AG10803 (cell line): ENCODE measurements at regions not wholly inside any gene's neighbourhood (a gene's known extent, or its start where the extent isn't known, plus 50 kb on each side); places are given as distances from the start of the nearest gene placed in this dataset.

ENCODE experiments used
- DNase-seq: peaks from one replicate; pipeline ENCODE4 v3.0.0; 2010; ENCODE audit warnings: low read depth
- H3K4me3 ChIP-seq: 2 replicates; pipeline ENCODE4 v1.5.1; 2011; ENCODE audit warnings: mild to moderate bottlenecking, low read length, control low read depth
- TF ChIP-seq, protein P1 (sequence below): conservative IDR thresholded peaks from 2 replicates; pipeline ENCODE4 v1.5.1; 2011; ENCODE audit warnings: mild to moderate bottlenecking, low read length, control low read depth, inconsistent platforms

DNA sequence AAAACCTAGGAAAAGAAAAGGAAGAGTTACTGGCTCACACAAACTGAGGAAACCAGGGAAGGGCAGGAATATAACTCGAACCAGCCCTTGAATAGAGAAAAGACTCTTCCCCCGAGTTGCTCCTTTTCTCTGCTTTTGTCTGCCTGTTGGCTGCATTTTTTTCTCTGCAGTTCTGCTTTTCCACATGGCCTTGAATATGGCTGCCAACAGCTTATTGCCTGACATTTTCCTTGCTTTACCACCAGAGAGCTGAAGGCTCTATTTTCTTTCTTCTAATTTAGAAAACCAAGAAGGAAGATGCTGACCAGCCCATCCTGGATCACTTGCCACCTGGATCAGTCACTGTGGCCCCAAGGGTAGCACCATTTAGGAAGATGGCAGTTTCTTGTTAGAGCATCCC is 164.8 kb upstream of the MAN1A1 start:
- DNase-seq = no peak
- TF ChIP-seq, protein P1, sequence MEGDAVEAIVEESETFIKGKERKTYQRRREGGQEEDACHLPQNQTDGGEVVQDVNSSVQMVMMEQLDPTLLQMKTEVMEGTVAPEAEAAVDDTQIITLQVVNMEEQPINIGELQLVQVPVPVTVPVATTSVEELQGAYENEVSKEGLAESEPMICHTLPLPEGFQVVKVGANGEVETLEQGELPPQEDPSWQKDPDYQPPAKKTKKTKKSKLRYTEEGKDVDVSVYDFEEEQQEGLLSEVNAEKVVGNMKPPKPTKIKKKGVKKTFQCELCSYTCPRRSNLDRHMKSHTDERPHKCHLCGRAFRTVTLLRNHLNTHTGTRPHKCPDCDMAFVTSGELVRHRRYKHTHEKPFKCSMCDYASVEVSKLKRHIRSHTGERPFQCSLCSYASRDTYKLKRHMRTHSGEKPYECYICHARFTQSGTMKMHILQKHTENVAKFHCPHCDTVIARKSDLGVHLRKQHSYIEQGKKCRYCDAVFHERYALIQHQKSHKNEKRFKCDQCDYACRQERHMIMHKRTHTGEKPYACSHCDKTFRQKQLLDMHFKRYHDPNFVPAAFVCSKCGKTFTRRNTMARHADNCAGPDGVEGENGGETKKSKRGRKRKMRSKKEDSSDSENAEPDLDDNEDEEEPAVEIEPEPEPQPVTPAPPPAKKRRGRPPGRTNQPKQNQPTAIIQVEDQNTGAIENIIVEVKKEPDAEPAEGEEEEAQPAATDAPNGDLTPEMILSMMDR = no peak
- H3K4me3 ChIP-seq = no peak overlapping the region

DNA sequence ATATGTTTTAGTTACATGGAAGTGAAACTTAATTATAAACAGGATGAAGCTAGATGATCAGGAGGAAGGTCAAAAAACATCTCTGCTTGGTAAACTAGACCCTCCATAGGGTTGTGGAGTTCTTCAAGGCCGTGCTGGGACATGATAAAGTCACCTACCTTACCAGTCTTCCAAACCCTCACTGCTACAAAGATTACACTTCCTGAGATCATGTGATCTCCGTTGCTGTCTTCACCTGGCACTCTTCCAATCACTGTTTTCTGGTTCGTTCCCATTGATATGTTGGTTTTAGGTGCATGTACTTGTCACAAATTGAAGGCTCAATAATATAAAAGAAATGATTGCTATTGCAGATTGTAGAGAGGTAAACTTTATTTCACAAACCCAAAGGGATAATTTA is 161.5 kb upstream of the MAN1A1 start:
- no peak overlapping the region for H3K4me3 ChIP-seq
- DNase-seq = no peak
- TF ChIP-seq, protein P1 = no peak

DNA sequence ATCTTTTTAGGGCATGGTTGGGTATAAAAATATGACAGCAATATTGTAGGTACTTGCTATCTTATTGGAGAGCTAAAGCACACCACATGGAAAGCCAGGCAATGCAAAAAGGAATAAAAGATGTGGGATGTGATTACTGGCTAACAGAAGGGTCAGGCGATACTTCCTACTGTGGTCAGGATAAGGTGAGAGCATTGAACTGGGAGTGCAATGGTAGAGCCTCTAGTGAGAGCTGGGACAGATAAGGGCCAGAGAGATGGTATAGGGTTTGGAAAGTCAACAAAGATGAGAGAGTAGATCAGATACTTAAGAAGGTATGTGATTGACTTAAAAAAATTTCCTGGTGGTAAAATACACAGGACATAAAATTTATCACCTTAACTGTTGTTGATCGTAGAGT is 160.7 kb upstream of the MAN1A1 start:
- DNase-seq = no peak
- TF ChIP-seq, protein P1 = no peak
- H3K4me3 ChIP-seq = no peak overlapping the region

DNA sequence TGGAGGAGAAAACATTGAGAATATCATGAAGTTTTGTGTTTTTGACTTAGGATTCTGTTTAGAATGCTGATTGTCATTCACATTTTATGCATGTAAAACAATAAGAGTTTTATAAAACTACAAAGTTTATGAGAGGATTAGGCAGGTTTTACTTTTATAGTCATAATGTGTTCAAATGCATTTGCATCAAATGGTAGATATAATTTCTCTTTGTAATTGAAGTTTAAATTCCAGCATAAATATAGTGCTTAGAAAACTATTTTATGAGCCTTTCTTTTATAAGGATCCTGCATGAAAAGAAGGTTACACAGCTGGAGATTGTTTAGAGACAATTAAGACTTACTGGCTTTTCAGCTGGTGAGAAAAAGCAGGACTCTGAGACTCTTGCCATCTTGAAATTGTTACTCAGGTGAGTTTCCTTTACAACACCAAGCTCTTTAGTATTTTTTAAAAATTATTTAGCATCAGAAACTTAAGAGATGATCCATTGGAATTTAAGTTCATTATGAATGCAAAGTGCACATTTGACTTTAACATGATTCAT is 157.1 kb upstream of the MAN1A1 start:
- DNase-seq = no peak
- H3K4me3 ChIP-seq = no peak overlapping the region
- TF ChIP-seq, protein P1 = no peak

DNA sequence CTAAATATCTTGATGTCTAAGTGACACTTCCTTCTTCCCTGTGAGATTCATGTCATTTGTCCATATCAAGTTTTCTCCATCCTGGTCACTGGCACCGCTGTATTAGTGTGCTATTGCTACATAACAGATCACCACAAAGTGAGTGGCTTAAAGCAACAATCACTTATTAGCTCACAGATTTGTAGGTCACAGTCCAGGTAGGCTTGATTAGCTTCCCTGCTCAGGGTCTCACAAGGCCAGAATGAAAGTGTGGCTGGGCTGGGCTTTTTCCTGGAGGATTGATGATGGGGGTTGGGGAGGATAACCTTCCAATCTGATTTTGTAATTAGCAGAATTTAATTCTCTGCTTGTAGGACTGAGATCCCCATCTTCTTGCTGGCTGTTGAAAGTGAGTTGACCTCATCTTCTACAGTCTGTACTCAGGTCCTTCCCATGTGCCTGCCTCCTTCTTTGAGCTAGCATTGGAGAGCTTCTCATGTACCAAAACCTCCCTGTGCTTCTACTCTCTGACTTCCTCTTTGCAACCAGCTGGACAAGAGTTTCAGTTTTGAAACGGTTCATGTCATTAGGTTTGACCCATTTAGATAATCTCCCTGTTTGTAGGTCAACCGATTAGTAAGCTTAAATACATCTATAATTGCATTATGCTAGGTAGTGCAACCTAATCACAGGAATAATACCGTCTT is 152.4 kb upstream of the MAN1A1 start:
- TF ChIP-seq, protein P1 = no peak
- no peak for DNase-seq
- no peak overlapping the region for H3K4me3 ChIP-seq

DNA sequence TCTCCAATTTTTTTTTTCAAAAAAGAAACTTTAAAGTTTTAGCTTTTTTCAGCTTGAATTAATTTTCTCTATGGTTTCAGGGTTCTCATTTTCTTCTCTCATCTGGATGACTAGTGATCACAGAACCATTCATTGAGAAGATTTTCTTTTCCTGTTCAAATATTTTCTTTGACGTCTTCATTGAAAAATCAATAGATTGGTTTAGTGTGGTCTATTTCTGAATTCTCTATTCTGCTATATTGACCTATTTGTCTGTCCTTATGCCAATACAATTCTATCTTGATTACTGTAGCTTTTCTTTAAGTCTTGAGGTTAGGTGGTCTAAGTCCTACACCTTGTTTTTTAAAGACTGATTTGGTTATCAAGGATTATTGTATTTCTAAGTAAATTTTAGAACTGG is 150.2 kb upstream of the MAN1A1 start:
- TF ChIP-seq, protein P1 = no peak
- no peak for DNase-seq
- H3K4me3 ChIP-seq = no peak overlapping the region

DNA sequence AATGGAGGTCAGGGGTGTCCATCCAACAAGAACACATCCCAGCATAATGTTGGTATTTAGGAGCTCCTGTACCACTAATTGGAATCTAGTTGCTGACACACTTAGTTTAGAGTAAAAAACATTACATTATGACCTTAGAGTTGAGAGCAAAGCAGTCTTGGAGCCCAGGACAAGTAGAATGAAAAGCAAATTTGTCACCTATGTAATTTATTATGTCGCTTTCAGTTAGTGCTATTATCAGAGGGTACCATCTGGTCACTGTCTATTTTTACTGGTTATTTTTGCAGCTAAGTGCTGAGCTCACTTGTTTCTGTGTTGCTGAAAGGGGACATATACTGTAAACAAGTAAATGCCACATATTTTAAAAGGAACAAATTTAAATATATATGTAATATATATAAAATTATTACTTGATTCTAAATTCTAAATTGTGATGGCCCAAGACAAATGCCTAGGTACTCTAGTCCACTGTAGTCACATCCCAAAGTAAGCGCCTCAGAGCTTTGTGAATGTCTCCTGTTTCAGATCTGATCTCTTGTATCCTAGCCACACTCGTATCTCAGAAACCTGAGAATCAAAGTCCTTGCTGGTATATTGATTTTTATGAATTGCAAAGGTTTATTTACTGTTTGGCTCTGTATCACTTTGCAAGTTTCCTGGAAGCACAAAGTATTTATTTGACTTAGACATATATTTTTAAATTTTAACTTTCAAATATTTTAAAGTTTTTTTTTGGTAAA is 148.6 kb upstream of the MAN1A1 start:
- H3K4me3 ChIP-seq = no peak overlapping the region
- no peak for DNase-seq
- TF ChIP-seq, protein P1 = no peak
